Breast epithelium (tissue), 3 donors: ENCODE measurements at regions not wholly inside any gene's neighbourhood (a gene's known extent, or its start where the extent isn't known, plus 50 kb on each side); places are given as distances from the start of the nearest gene placed in this dataset.

ENCODE experiments used
- POLR2A ChIP-seq: fragments of 450-650 bp; IDR thresholded peaks from one replicate; pipeline ENCODE4 v1.6.1; 2016; ENCODE audit warnings: antibody characterized with exemption, mild to moderate bottlenecking, moderate library complexity
- POLR2AphosphoS5 ChIP-seq, 3 donors: sonication (generic); formaldehyde crosslinking; IDR thresholded peaks; one replicate each; pipeline ENCODE4 v1.6.1; 2017; ENCODE audit warnings: antibody characterized with exemption in 3 of 3
- TF ChIP-seq, protein P1 (sequence below), 3 donors: fragments of 450-650 bp; IDR thresholded peaks; one replicate each; pipeline ENCODE4 v1.5.1; 2016 to 2017; ENCODE audit warnings: antibody characterized with exemption in 3 of 3, mild to moderate bottlenecking in 3 of 3, moderate library complexity in 3 of 3

DNA sequence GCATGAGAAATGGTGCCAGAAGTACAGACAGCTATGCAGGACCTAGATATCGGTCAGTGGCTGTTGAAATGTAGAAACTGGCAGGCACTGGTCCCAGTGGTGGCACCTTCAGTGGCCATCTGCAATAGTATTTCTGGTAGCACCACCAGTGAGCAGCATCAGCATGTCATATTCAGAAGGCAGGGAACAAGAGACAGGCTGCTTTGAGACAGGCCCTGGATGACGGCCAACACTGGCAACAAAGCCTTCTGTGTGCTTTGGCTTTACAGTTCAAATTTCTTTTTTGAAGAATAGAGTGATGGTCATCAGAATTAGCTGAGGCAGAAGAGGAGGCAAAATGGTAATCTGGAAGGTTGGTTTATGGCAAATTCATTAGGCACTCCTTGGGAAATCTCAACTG, 273.4 kb upstream of the SLC16A7 start:
- TF ChIP-seq POLR2A (no peak), POLR2AphosphoS5 (IDR thresholded peaks at IDR 0.05) (no peak)
- TF ChIP-seq, protein P1, sequence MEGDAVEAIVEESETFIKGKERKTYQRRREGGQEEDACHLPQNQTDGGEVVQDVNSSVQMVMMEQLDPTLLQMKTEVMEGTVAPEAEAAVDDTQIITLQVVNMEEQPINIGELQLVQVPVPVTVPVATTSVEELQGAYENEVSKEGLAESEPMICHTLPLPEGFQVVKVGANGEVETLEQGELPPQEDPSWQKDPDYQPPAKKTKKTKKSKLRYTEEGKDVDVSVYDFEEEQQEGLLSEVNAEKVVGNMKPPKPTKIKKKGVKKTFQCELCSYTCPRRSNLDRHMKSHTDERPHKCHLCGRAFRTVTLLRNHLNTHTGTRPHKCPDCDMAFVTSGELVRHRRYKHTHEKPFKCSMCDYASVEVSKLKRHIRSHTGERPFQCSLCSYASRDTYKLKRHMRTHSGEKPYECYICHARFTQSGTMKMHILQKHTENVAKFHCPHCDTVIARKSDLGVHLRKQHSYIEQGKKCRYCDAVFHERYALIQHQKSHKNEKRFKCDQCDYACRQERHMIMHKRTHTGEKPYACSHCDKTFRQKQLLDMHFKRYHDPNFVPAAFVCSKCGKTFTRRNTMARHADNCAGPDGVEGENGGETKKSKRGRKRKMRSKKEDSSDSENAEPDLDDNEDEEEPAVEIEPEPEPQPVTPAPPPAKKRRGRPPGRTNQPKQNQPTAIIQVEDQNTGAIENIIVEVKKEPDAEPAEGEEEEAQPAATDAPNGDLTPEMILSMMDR (IDR thresholded peaks at IDR 0.05) = no peak
